IPS-18a (cell line): ENCODE measurements at regions not wholly inside any gene's neighbourhood (a gene's known extent, or its start where the extent isn't known, plus 50 kb on each side); places are given as distances from the start of the nearest gene placed in this dataset.

Experiments
- H3K27ac ChIP-seq: one replicate; pipeline ENCODE4 v1.5.1; 2013; ENCODE audit warnings: low read length
- H3K27me3 ChIP-seq: one replicate; pipeline ENCODE4 v1.6.1; 2013; ENCODE audit warnings: mild to moderate bottlenecking, low read length; ENCODE audit not compliant: control insufficient read depth, insufficient read depth
- H3K36me3 ChIP-seq: one replicate; pipeline ENCODE4 v1.6.1; 2013; ENCODE audit warnings: low read depth, low read length; ENCODE audit not compliant: control insufficient read depth
- H3K4me1 ChIP-seq: one replicate; pipeline ENCODE4 v1.6.1; 2013; ENCODE audit warnings: low read depth, low read length; ENCODE audit not compliant: control insufficient read depth
- H3K4me3 ChIP-seq: one replicate; pipeline ENCODE4 v1.5.1; 2013; ENCODE audit warnings: low read length
- H3K9ac ChIP-seq: one replicate; pipeline ENCODE4 v1.6.1; 2013; ENCODE audit warnings: mild to moderate bottlenecking, low read length, moderate library complexity
- H3K9me3 ChIP-seq: one replicate; pipeline ENCODE4 v1.6.1; 2013; ENCODE audit warnings: low read depth, low read length; ENCODE audit not compliant: control insufficient read depth

GRCh38 chr3:5390936-5391625 is 203.6 kb downstream of the EDEM1 start:
- H3K9ac ChIP-seq, result no peak overlapping the region
- H3K9me3 ChIP-seq, result no peaks in the 10 kb centered on the region
- H3K4me1 ChIP-seq, result no peaks in the 10 kb centered on the region
- H3K27ac ChIP-seq, result no peak overlapping the region
- no peak overlapping the region for H3K4me3 ChIP-seq
- no peaks in the 10 kb centered on the region for H3K27me3 ChIP-seq
- no peaks in the 10 kb centered on the region for H3K36me3 ChIP-seq

- Histone ChIP-seq H3K27ac (no peak overlapping the region), H3K27me3 (no peaks in the 10 kb centered on the region), H3K9me3 (no peaks in the 10 kb centered on the region), H3K4me1 (no peaks in the 10 kb centered on the region), H3K36me3 (no peaks in the 10 kb centered on the region), H3K9ac (no peak overlapping the region), H3K4me3 (no peak overlapping the region)
These were observed 213.5 kb downstream of the EDEM1 start for GRCh38 chr3:5401002-5401401.

- Histone ChIP-seq H3K4me1 (no peaks in the 10 kb centered on the region), H3K9ac (no peak overlapping the region), H3K27me3 (no peaks in the 10 kb centered on the region), H3K9me3 (no peaks in the 10 kb centered on the region), H3K36me3 (no peaks in the 10 kb centered on the region), H3K4me3 (no peak overlapping the region), H3K27ac (no peak overlapping the region)
These were observed 217.2 kb downstream of the EDEM1 start for GRCh38 chr3:5404718-5405117.

GRCh38 chr3:5411786-5412185 is 224.3 kb downstream of the EDEM1 start:
- Histone ChIP-seq H3K4me1 (no peaks in the 10 kb centered on the region), H3K27me3 (no peaks in the 10 kb centered on the region), H3K4me3 (no peak overlapping the region), H3K9me3 (no peaks in the 10 kb centered on the region), H3K9ac (no peak overlapping the region), H3K36me3 (no peaks in the 10 kb centered on the region), H3K27ac (no peak overlapping the region)

- no peak overlapping the region for H3K27ac ChIP-seq
- no peaks in the 10 kb centered on the region for H3K36me3 ChIP-seq
- no peaks in the 10 kb centered on the region for H3K9me3 ChIP-seq
- H3K4me3 ChIP-seq, result no peak overlapping the region
- no peaks in the 10 kb centered on the region for H3K27me3 ChIP-seq
- no peak overlapping the region for H3K9ac ChIP-seq
- peaks cover 3% of the 10 kb centered on the region for H3K4me1 ChIP-seq
These were observed 235.6 kb downstream of the EDEM1 start for GRCh38 chr3:5423076-5423475.

- Histone ChIP-seq H3K27ac (no peak overlapping the region), H3K36me3 (no peaks in the 10 kb centered on the region), H3K4me1 (peaks cover 3% of the 10 kb centered on the region), H3K9me3 (no peaks in the 10 kb centered on the region), H3K9ac (no peak overlapping the region), H3K4me3 (no peak overlapping the region), H3K27me3 (no peaks in the 10 kb centered on the region)
These were observed 236.0 kb downstream of the EDEM1 start for GRCh38 chr3:5423523-5423922.

- Histone ChIP-seq H3K27me3 (no peaks in the 10 kb centered on the region), H3K4me3 (no peak overlapping the region), H3K27ac (no peak overlapping the region), H3K4me1 (peaks cover 3% of the 10 kb centered on the region), H3K9ac (no peak overlapping the region), H3K9me3 (no peaks in the 10 kb centered on the region), H3K36me3 (no peaks in the 10 kb centered on the region)
These were observed 237.9 kb downstream of the EDEM1 start for GRCh38 chr3:5425371-5425770.

GRCh38 chr3:5426094-5426883 is 238.8 kb downstream of the EDEM1 start:
- no peaks in the 10 kb centered on the region for H3K36me3 ChIP-seq
- no peaks in the 10 kb centered on the region for H3K27me3 ChIP-seq
- no peak overlapping the region for H3K27ac ChIP-seq
- H3K9me3 ChIP-seq, result no peaks in the 10 kb centered on the region
- peaks cover 3% of the 10 kb centered on the region for H3K4me1 ChIP-seq
- no peak overlapping the region for H3K4me3 ChIP-seq
- no peak overlapping the region for H3K9ac ChIP-seq

GRCh38 chr3:5427021-5427420 is 239.5 kb downstream of the EDEM1 start:
- H3K27me3 ChIP-seq, result no peaks in the 10 kb centered on the region
- no peaks in the 10 kb centered on the region for H3K9me3 ChIP-seq
- H3K9ac ChIP-seq, result no peak overlapping the region
- no peaks in the 10 kb centered on the region for H3K36me3 ChIP-seq
- peaks cover 3% of the 10 kb centered on the region for H3K4me1 ChIP-seq
- no peak overlapping the region for H3K4me3 ChIP-seq
- H3K27ac ChIP-seq, result no peak overlapping the region

GRCh38 chr3:5427938-5428337 is 240.4 kb downstream of the EDEM1 start:
- Histone ChIP-seq H3K4me3 (no peak overlapping the region), H3K4me1 (peaks cover 3% of the 10 kb centered on the region), H3K36me3 (no peaks in the 10 kb centered on the region), H3K27me3 (no peaks in the 10 kb centered on the region), H3K9me3 (no peaks in the 10 kb centered on the region), H3K27ac (no peak overlapping the region), H3K9ac (no peak overlapping the region)

GRCh38 chr3:5428607-5429516 is 241.4 kb downstream of the EDEM1 start:
- Histone ChIP-seq H3K27ac (no peak overlapping the region), H3K27me3 (no peaks in the 10 kb centered on the region), H3K9ac (no peak overlapping the region), H3K36me3 (no peaks in the 10 kb centered on the region), H3K9me3 (no peaks in the 10 kb centered on the region), H3K4me3 (no peak overlapping the region), H3K4me1 (peaks cover 3% of the 10 kb centered on the region)
